ENCODE measurements at regions not wholly inside any gene's neighbourhood (a gene's known extent, or its start where the extent isn't known, plus 50 kb on each side); places are given as distances from the start of the nearest gene placed in this dataset.

GRCh38 chr3:95408464-95408862 is 1345.6 kb downstream of the NSUN3 start:
- DNase-seq: no peak

- DNase-seq: no peak
Measured at GRCh38 chr3:95418251-95418650, 1355.4 kb downstream of the NSUN3 start.

- no peak for DNase-seq
Measured at GRCh38 chr3:95424279-95424678, 1361.4 kb downstream of the NSUN3 start.

- DNase-seq: no peak
Measured at GRCh38 chr3:95434491-95434890, 1371.6 kb downstream of the NSUN3 start.

GRCh38 chr3:95437409-95437808 is 1374.5 kb downstream of the NSUN3 start:
- no peak for DNase-seq

GRCh38 chr3:95438274-95438673 is 1375.4 kb downstream of the NSUN3 start:
- no peak for DNase-seq

- DNase-seq: no peak
Measured at GRCh38 chr3:95442766-95443165, 1371.6 kb upstream of the EPHA6 start.

- DNase-seq: no peak
Measured at GRCh38 chr3:95449841-95450240, 1364.6 kb upstream of the EPHA6 start.

GRCh38 chr3:95453242-95453641 is 1361.2 kb upstream of the EPHA6 start:
- no peak for DNase-seq

- DNase-seq: no peak
Measured at GRCh38 chr3:95456835-95457234, 1357.6 kb upstream of the EPHA6 start.

GRCh38 chr3:95459706-95460105 is 1354.7 kb upstream of the EPHA6 start:
- DNase-seq: no peak

GRCh38 chr3:95460274-95460673 is 1354.1 kb upstream of the EPHA6 start:
- no peak for DNase-seq

- DNase-seq: no peak
Measured at GRCh38 chr3:95462161-95462560, 1352.2 kb upstream of the EPHA6 start.

GRCh38 chr3:95464346-95464745 is 1350.0 kb upstream of the EPHA6 start:
- no peak for DNase-seq

- DNase-seq: no peak
Measured at GRCh38 chr3:95468331-95468730, 1346.1 kb upstream of the EPHA6 start.

GRCh38 chr3:95474338-95474737 is 1340.1 kb upstream of the EPHA6 start:
- no peak for DNase-seq

GRCh38 chr3:95476534-95476933 is 1337.9 kb upstream of the EPHA6 start:
- no peak for DNase-seq

- no peak for DNase-seq
Measured at GRCh38 chr3:95506174-95506573, 1308.2 kb upstream of the EPHA6 start.

GRCh38 chr3:95508124-95508523 is 1306.3 kb upstream of the EPHA6 start:
- DNase-seq: no peak

- no peak for DNase-seq
Measured at GRCh38 chr3:95511828-95512227, 1302.6 kb upstream of the EPHA6 start.

- DNase-seq: no peak
Measured at GRCh38 chr3:95514260-95514659, 1300.1 kb upstream of the EPHA6 start.

GRCh38 chr3:95521396-95521795 is 1293.0 kb upstream of the EPHA6 start:
- no peak for DNase-seq

- DNase-seq: no peak
Measured at GRCh38 chr3:95522449-95522848, 1291.9 kb upstream of the EPHA6 start.

- DNase-seq: no peak
Measured at GRCh38 chr3:95539950-95540483, 1274.4 kb upstream of the EPHA6 start.

- no peak for DNase-seq
Measured at GRCh38 chr3:95565502-95565901, 1248.9 kb upstream of the EPHA6 start.

GRCh38 chr3:95567346-95567745 is 1247.0 kb upstream of the EPHA6 start:
- no peak for DNase-seq

All from 8988T (cell line).